ENCODE measurements at regions not wholly inside any gene's neighbourhood (a gene's known extent, or its start where the extent isn't known, plus 50 kb on each side); places are given as distances from the start of the nearest gene placed in this dataset.

DNA sequence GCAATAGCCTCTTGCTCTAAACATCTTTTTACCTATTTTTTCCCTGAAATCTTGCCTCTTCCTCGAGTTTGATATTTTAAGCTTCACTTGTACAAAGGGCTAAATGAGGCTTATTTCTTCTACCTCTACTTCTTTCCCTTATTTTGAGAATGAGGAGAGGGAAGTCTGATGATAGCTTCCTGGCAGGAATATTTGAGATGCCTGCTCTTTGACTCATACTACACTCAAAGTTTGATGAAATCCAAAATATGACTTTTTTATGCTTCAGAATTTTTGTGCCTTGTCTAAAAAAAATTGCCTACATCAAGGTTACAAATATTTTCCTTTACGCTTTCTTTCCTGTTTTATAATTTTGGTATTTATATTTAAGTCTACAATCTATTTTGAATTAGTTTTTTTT lies 624.4 kb upstream of the PLXNA2 start:
- TF ChIP-seq, protein P1, sequence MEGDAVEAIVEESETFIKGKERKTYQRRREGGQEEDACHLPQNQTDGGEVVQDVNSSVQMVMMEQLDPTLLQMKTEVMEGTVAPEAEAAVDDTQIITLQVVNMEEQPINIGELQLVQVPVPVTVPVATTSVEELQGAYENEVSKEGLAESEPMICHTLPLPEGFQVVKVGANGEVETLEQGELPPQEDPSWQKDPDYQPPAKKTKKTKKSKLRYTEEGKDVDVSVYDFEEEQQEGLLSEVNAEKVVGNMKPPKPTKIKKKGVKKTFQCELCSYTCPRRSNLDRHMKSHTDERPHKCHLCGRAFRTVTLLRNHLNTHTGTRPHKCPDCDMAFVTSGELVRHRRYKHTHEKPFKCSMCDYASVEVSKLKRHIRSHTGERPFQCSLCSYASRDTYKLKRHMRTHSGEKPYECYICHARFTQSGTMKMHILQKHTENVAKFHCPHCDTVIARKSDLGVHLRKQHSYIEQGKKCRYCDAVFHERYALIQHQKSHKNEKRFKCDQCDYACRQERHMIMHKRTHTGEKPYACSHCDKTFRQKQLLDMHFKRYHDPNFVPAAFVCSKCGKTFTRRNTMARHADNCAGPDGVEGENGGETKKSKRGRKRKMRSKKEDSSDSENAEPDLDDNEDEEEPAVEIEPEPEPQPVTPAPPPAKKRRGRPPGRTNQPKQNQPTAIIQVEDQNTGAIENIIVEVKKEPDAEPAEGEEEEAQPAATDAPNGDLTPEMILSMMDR (conservative IDR thresholded peaks at IDR 0.05; ENCODE audit: low read length) = no peak
- TF ChIP-seq EZH2phosphoT487 (IDR thresholded peaks at IDR 0.05; ENCODE audit: borderline replicate concordance, low read depth, low read length) = no peak
